Choroid plexus epithelial cell (primary cell): ENCODE measurements at regions not wholly inside any gene's neighbourhood (a gene's known extent, or its start where the extent isn't known, plus 50 kb on each side); places are given as distances from the start of the nearest gene placed in this dataset.
"Not testable (repeated sequence)": the region's sequence is repeated elsewhere in the genome, so short reads cannot be mapped to it uniquely, and the experiment has no call there.

Experiments
- DNase-seq: peaks from one replicate; pipeline ENCODE4 v3.0.0-alpha.2; 2010; ENCODE audit warnings: low read depth
- H3K4me3 ChIP-seq: 2 replicates; pipeline ENCODE4 v1.5.1; 2011; ENCODE audit warnings: low read depth, mild to moderate bottlenecking, control low read depth, low read length, moderate library complexity
- CTCF ChIP-seq: conservative IDR thresholded peaks from 2 replicates; pipeline ENCODE4 v1.5.1; 2011; ENCODE audit warnings: low read depth, mild to moderate bottlenecking, control low read depth, inconsistent platforms, low read length, moderate library complexity

GRCh38 chr4:69013933-69014332 is 62.3 kb upstream of the UGT2A3 start:
- DNase-seq, H3K4me3 ChIP-seq: not testable (repeated sequence)

DNA sequence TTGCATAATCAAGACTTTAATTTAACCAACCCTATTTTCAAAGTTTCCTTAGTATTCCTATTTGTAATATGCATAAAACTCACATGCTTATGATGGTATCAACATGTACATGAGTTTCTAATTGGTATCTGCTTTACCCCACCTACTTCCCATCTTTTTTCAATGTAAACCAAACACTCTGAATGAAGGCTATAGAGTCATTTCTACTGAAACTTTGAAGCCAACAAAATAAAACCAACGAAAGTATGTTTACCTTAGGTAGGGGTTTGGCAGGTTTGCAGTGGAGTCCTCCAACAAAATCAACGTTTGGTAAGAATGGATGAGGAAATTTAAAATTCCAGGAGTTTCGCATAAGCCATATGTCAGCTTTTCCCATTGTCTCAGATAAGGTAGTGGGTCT is 66.4 kb upstream of the UGT2A3 start:
- H3K4me3 ChIP-seq, DNase-seq: not testable (repeated sequence)

- H3K4me3 ChIP-seq, DNase-seq: not testable (repeated sequence)
Measured at GRCh38 chr4:69019538-69020461, 68.2 kb upstream of the UGT2A3 start.

- not testable (repeated sequence) for DNase-seq, H3K4me3 ChIP-seq
Measured at GRCh38 chr4:69020462-69020807, 68.8 kb upstream of the UGT2A3 start.

- DNase-seq: peak; percentile 12
- H3K4me3 ChIP-seq: no peak overlapping the region
- peak; percentile 48 for TF ChIP-seq CTCF
Measured at GRCh38 chr4:69025191-69025998, 70.9 kb upstream of the UGT2B7 start.

- no peak for DNase-seq
- no peak overlapping the region for H3K4me3 ChIP-seq
- no peak for TF ChIP-seq CTCF
Measured at GRCh38 chr4:69025999-69026387, 70.3 kb upstream of the UGT2B7 start.

DNA sequence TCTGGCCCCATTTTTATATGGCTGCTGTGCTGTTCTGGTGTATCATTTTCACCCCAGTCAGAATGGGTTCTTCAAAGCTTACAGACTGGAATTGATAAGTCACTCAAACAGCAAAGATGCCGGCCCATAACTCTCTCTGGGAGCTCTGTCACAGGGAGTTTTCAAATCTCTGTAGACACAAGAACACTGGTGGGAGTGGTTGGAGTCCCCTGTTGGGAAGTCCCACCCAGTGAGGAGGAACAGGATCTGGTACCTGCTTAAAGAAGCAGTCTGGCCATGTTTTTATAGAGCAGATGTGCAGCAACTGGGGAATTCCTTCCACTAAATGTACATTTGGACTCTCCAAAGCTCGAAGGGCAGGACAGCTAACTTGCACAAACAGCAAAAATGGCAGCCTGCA is 69.3 kb upstream of the UGT2B7 start:
- TF ChIP-seq CTCF: no peak

GRCh38 chr4:69030326-69030725 is 65.9 kb upstream of the UGT2B7 start:
- DNase-seq: no peak
- no peak for TF ChIP-seq CTCF
- no peak overlapping the region for H3K4me3 ChIP-seq

More for the DNA sequence above, 69.3 kb upstream of the UGT2B7 start:
- DNase-seq: no peak
- H3K4me3 ChIP-seq: no peak overlapping the region
